ENCODE measurements at regions not wholly inside any gene's neighbourhood (a gene's known extent, or its start where the extent isn't known, plus 50 kb on each side); places are given as distances from the start of the nearest gene placed in this dataset.
"Not testable (repeated sequence)": the region's sequence is repeated elsewhere in the genome, so short reads cannot be mapped to it uniquely, and the experiment has no call there.

DNA sequence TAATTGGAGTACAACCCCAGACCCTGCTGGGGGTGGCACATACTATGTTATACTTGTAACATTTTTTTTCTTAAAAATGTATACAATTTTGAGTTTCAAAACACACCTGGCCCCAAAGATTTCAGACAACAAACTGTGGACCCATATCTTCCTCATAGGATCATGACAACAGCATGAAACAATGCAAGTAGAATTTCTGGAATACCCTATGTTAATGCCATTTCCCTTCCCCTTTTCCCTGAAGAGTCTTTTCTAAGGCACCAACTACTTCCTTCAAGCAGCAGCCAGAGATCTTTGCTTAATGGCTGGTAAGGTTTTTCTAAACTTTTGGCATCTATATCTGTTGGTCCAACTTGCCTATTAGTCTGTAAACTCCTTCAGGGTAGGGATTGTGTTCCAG, 99.9 kb upstream of the SERBP1 start:
- DNase-seq = no peak

DNA sequence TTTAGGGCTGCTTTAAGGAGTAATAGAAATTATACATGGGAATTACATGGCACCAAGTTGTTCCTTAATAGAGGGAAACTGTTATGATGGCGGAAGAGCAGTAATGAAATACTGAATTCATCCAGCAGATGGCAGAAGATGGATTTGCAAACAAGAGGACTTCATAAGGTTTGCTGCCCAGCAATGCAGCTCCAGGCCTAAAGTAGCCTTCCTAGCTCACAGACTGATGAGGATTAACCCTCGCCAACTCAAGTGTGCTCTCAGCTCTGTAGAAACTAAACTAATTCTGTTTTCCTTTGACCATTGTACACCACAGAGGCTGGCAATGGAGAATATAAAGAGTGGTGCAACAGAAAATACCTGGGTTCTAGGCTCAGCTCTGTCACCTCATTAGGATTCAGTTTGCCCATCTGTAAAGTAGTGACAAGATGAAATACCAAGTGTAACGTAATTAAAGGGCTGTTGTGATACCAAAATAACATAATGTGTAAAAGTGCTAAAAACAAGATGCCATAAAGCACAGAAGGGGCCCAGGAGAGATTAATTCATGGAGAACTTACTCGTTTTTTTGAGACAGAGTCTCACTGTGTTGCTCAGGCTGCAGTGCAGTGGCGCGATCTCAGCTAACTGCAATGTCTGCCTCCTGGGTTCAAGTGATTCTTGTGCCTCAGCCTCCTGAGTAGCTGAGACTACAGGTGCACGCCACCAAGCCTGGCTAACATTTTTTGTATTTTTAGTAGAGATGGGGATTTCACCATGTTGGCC, 102.4 kb upstream of the SERBP1 start:
- peak; percentile 80 for DNase-seq

DNA sequence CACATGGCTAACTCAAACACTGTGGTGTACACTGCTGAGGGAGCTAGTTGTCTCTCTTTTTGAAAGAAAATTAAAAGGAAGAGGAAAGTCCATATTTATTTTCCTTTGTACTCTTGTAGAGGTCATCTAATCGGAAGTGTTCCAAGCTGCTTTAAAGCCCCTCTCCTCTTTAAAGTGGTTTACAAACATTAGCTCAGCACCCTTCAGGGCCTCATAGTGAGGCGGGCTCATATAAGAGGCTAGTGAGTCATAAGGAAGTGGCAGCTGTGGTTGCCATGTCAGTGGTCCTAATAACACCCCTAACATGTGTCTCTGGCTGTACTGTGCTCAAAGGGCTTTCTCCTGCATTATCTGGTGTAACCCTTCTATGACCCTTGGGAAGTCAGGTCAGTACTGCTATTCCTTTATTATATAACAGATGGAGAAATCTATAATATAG, 104.4 kb upstream of the SERBP1 start:
- DNase-seq = peak; percentile 52

DNA sequence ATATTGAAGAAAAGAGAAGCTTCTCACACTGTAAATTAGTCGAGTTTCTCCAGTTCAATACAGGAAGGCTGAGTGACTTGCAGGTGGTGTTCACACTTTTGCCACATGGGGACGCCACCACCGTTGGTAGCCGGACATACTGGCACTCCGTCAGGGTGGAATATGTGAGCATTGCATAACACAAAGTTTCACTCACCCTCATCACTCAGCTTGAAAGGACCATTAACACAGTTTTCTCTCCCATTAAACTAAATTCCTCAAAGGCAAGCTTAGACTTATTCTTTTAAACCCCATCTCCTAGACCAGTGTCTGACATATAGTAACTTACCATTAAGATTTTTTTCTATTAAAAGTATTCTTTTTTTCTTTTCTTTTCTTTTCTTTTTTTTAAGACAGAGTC, 105.3 kb upstream of the SERBP1 start:
- peak; percentile 79 for DNase-seq

DNA sequence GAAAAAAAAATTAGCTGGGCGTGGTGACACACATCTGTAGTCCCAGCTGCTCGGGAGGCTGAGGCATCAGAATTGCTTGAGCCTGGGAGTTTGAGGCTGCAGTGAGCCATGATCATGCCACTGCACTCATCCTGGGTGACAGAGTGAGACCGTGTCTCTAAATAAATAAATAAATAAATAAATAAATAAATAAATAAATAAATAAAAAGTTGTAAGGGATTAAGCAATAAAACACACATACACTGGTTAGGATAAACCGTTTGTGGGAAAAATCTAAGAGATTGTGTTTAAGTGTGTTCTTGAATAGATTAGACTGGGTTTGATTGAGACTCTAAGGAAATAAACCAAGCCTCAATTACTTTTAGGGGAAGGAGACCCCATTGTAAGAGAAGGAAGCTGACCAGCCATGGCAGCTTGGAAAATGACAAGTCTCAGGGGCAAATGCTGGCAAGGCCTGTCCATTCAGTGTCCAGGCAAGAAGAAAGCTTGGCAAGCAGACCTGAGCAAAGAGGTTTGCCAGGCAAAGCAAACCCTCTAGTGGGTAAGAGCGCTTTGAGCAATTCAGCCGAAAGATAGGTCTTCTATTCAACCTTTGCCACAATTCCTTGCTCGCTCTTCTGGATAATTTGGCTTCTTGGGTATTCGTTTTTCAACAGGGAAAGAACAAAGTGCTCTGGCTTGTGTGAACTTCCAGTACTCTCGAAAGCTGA, 106.9 kb upstream of the SERBP1 start:
- DNase-seq = no peak

DNA sequence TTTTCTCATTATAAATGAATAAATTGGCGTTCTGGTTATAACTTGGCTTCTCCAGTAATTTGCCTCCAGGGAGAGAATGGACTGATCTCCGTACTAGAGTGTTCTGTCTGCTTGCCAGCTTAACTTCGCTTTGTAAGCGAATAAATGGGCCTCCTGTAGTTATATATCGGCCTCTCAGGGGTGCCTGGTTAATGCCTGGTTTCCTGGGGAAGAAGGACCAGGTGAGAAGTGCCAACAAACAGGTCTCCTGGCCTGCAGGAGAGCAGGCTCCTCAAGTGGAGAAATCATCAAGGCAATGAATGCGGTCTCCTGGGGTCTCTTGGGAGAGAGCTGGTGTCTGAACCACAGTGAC, 107.4 kb upstream of the SERBP1 start:
- no peak for DNase-seq

DNA sequence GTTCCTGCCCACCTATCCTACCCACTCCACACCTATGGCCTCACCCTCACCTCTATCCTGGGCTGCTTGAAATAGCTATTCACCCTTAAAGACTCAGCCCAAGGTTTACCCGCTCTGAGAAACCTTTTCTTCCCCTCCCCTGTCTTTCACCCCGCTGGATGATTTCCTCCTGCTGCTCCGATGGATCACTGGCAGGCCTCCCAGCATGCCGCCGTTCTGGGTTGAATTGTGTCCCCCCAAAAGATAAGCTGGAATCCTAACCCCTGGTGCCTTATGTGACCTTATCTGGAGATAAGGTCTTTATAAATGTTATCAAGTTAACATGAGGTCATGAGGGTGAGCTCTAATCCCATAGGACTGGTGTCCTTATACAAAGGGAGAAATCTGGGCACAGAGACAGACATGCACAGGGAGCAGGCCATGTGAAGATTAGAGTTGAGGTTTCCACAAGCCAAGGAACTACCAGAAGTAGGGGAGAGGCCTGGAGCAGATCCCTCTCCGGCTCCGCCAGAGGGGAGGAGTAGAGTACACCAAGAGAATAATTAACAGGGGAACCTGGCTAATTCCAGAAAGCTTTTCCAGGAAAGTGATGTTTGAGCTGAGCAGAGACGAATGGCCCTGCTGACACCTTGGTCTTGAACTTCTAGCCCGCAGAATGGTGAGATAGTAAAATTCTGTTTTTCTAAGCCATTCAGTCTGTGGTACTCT, 110.0 kb upstream of the SERBP1 start:
- DNase-seq = no peak

DNA sequence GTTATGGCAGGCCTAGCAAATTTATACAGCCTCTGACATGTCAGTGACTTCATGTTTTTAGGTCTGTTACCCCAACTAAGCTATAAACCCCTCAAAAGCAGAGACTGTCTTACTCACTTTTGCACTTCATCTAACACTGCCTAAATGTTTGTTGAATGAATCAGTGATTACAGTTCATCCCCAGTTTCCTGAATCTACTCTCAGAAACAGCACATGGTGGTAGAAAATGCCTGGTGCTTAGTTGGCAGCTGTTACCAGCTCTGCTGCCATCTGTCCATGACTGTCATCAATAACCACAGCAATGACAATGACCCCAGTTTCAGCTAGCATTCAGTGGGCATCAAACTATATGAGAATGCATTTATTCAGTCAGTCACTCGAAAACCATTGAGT, 110.5 kb upstream of the SERBP1 start:
- DNase-seq = peak; percentile 8

DNA sequence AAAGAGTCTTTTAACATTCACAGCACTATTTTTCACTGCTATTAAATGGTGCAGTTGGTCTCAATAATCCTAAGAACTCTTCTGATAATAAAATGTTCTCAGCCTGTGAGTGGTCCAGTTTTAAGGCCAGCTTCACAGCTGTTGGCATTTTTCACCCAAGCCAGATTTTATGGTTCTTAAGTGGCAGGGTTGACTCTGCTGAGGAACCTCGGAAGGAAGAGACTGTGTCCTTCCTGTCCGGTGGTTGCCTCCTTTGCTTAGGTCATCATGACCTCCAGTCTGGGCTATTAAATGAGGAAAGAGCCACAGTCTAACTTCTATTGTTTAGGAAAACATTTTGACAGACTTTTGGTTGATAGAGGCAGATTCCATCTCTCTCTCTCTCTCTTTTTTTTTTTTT, 112.5 kb upstream of the SERBP1 start:
- no peak for DNase-seq

DNA sequence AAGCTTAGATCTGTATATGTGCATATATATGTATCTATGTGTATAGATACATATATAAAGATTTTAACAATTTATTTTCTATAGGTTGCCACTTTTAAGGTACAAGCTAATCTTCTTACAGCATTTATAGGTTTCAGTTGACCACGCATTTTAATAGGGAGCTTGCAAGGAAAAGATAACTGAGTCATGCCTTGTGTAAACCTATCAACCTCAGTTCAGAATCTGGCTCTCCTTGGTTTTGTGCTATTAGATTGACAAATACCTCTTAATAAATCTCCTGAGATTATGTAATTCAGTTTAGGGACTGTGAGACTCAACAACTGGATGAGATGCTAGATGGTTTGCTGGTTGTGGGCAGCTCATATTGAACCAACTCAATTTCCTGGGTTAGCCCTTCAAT, 114.7 kb upstream of the SERBP1 start:
- DNase-seq = no peak

DNA sequence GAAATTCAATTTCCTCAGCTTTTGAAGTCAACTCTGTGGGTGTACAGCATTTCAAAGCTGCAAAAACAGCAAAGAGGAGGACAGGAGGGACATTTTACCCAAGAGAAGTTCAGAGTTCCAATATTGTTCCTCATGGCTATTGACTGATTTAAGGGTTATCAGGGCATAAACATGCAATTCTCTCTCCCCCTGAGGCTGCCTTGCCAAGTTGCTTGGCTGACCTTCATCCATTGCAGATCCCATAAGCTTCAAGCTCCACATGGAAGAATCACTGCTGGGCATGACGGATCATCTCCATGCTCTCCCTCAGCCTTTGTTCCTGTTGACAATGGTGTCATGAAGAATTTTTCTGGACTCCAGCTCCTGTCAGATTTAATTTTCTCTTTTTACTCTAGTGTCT, 115.2 kb upstream of the SERBP1 start:
- no peak for DNase-seq

DNA sequence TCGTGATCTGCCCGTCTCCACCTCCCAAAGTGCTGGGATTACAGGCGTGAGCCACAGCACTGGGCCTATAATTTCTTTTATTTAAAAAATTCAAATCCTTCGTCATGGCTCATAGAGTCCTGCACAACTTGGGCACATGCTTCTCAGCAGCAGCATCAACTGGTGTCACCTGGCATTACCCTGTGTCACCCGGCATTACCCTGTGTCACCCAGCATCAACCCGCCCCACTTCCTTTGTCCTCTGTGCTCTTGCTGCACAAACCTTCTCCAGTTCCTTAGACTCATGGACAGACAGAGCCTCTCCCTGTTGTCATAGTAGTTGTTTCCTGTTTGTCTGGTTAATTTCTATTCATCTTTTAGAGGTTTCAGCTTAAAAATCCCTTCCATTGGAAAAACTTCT, 121.2 kb upstream of the SERBP1 start:
- no peak for DNase-seq

DNA sequence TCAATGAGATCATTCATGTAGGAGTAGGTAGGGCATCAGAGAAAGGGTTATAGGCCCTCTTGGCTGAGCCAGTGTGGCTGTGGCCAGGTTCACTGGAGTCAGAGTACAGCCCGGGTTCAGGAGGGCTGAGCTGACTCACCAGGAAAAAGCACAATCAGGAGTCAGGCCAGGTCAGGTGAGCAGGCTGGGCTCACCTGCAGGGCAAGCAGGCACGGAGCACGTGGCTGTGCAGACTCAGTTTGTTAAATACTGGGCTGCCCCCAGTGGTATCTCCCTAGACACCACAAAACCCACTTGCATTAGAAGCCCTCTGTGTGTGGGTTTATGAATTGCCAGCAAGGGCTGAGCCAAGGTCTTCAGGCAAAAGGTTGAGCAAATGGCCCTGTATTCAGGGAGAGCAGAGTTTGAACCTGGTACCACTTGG, 122.1 kb upstream of the SERBP1 start:
- no peak for DNase-seq

DNA sequence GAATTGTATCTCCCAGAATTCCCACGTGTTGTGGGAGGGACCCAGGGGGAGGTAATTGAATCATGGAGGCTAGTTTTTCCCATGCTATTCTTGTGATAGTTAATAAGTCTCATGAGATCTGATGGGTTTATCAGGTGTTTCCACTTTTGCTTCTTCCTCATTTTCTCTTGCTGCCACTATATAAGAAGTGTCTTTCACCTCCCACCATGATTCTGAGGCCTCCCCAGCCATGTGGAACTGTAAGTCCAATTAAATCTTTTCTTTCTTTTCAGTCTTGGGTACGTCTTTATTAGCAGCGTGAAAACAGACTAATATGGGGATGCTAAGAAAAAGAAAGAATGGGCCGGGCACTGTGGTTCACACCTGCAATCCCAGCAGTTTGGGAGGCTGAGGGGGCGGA, 124.0 kb upstream of the SERBP1 start:
- DNase-seq = not testable (repeated sequence)

DNA sequence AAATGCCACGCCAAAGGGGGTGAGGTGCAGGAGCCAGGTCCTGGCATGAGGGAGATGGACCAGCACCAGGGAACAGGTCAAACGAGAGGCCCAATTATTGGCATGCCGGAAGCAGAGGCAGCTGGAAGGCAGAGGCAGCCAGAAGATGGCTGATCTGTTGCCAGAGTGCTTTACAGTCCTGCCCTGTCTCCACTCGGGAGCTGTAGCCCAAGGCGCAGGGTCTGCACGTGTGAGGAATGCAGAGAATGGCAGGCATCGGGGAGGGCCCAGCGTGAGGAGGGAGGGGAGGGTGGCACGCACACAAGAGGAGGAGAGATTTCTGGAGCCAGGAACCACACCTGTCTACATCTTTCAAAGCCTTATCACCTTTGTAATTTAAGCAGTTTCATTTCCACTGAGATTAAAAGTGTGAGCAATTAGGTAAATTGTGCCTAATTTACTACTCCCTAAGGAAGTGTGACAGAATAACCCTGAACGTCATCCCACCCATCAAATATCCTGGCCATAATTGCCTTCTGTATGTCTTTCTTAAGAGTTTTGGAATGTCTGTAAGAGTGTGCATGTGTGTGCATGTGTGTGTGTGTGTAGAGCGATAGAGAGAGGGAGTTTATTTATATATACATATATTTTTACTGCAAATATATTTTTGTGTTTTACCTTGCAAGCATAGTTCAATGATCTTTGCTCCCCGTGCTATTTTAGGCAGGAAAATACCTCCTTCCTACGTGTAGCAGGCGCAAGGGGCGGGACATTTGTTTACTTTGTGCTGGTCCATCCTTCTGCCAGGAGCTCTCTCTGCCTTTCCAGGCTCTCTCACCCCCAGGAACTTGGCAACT, 125.5 kb upstream of the SERBP1 start:
- DNase-seq = no peak

DNA sequence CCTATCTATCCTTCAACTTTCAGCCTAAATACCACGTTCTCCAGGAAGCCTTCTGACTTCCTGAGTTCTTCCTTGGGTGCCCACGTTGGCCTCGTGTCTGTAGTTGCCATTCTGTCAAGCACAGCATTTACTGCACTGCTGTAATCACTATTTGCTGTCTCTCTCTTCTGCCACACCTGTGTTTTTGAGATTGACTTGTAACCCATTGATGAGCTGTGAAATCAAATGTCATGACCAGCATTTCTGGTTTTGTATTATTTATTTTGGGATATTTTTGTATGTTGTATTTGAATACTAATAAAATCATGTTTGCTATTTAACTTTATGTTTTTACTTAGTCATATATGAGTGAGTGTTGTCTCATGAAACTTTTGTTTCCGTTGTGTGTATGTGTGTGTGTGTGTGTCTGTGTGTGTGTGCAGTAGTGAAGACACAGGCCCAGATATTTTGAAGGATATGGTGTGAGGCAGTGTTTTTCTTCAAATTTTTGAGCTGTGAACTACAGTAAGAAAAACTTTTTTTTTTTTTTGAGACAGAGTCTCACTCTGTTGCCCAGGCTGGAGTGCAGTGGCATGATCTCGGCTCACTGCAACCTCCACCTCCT, 126.2 kb upstream of the SERBP1 start:
- DNase-seq = no peak

DNA sequence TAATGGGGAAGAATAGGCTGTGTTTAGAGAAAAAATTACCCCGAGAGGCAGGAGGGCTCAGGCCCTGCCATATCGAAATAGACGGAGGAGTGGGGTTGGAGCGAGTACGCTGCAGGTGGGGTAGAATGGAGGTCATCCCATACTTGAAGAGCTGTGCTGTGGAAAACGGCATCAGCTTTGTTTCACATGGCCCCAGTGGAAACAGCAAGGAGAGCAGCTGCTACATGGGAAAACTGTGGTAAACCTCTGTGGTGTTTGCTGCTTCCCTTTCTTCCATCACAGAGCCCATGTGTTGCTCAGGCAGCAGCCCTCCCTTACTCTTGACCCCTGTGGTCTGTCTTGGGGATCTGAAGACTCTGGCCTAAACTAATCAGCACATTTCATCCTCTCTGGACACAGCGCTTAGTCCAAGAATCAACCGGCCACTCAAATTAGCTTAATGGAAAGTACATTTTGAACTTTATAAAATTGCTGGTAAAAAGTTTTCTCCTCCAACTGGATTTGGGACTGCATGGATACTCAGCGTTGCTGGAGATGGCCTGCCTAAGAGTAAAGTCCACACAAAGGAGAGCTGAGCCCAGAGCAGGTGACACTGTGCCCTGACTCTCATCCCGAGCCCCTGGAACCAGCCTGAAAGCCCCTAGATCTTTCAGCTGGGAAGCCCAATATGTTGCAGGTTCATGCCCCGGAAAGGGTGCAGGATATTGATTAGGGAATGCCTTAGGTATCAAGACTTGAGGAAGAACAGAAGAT, 127.1 kb upstream of the GADD45A start:
- no peak for DNase-seq

DNA sequence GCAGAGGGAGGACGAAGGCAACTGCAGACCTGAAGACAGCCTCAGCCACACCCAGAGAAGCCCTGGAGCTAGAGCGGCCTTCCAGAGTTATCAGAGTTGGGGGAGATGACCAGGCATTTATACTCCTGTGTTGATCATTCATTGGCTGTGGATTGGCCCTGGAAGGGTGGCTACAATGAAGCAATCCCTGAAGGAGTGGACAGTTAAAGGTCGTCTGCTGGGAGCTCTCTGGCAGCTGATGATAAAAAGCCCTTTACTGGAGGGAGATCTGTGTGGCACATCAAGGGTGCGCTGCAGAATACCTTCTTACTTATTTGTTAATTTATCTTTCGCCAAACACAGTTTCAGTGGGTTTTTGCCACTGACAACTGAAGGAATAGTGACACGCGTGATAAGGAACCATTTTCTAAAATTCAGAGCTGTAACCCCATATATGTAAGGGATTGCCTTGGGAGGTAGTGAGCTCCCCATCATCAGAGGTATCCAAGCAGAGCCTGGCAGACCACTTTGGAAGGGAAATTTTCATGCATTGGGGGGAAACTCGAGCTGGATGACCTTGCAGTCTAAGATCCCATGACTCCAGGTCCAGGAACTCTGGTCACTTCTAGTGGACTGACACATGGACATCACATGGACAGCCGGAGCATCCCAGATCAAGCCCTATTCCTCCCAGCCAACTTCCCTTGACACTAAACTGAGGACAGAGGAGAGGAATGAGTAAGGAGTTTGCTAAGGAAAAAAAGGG, 126.4 kb upstream of the GADD45A start:
- DNase-seq = no peak

DNA sequence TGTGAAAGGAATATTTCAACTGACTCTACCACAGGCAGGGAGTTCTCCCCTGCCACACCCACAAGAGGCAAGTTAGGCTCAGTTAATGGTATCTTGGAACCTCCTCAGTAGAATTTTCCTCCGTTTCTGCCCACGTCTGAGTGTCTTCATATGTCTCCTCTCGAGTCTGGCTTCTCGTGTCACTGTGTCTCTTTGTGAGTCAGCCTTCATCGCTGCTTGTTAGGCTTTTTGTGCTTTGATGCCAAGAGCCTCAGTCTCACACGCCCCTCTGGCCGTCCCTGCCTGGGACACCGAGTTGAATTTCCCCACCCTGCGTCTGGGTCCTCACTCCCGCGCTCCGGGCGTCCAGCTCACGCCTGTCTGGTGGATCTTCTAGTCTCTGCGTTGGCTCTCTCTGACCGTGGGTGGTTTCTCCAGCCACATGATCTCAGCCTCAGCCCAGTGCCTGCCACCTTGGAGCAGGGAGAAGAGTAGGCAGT, 125.7 kb upstream of the GADD45A start:
- peak; percentile 40 for DNase-seq

DNA sequence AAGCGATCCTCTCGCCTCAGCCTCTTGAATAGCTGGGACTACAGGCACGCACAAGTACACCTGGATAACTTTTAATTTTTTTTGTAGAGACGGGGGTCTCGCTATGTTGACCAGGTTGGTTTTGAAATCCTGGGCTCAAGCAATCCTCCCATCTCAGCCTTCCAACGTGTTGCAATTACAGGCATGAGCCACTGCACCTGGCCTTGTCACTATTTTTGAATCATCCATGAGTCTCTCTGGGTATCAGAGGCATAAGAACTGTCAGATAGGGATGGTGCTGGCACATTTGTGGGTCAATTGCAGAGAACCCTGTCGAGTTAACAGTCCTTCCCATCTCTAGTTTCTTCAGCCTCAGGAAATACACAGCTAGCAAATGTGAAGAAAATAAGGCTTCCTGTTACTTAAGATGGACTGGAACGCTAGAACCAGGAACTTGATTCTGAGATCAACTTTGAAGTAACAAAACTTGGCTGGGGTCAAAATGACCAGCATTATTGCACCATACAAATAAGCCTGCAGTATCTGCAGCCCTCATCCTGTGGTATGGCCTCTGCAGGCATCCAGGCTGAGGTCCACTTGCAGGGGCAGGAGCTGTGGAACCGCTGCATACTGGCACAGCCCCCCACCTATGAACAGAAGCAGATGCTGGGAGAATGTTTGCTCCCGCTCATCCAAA, 124.3 kb upstream of the GADD45A start:
- no peak for DNase-seq

Measured in fibroblast of skin of abdomen (primary cell).